PC-9 (cell line): ENCODE measurements at regions not wholly inside any gene's neighbourhood (a gene's known extent, or its start where the extent isn't known, plus 50 kb on each side); places are given as distances from the start of the nearest gene placed in this dataset.

ENCODE experiments used
- EZH2 ChIP-seq: fragments of 200-600 bp; sonication (generic); IDR thresholded peaks from 2 replicates; pipeline ENCODE4 v1.8.0; 2017; ENCODE audit warnings: antibody characterized with exemption, low read depth
- TF ChIP-seq, protein P1 (sequence below): fragments of 200-600 bp; sonication (generic); conservative IDR thresholded peaks from 2 replicates; pipeline ENCODE4 v1.6.1; 2017; ENCODE audit warnings: mixed run types, antibody characterized with exemption, mild to moderate bottlenecking, moderate library complexity

- TF ChIP-seq, protein P1, sequence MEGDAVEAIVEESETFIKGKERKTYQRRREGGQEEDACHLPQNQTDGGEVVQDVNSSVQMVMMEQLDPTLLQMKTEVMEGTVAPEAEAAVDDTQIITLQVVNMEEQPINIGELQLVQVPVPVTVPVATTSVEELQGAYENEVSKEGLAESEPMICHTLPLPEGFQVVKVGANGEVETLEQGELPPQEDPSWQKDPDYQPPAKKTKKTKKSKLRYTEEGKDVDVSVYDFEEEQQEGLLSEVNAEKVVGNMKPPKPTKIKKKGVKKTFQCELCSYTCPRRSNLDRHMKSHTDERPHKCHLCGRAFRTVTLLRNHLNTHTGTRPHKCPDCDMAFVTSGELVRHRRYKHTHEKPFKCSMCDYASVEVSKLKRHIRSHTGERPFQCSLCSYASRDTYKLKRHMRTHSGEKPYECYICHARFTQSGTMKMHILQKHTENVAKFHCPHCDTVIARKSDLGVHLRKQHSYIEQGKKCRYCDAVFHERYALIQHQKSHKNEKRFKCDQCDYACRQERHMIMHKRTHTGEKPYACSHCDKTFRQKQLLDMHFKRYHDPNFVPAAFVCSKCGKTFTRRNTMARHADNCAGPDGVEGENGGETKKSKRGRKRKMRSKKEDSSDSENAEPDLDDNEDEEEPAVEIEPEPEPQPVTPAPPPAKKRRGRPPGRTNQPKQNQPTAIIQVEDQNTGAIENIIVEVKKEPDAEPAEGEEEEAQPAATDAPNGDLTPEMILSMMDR = no peak
- TF ChIP-seq EZH2 = no peak
Observed at GRCh38 chr7:6934981-6935380, 108.9 kb upstream of the CCZ1B start.
